Uterus (tissue), 2 donors: ENCODE measurements at regions not wholly inside any gene's neighbourhood (a gene's known extent, or its start where the extent isn't known, plus 50 kb on each side); places are given as distances from the start of the nearest gene placed in this dataset.

Experiments
- CTCF ChIP-seq, 4 experiments: fragments of 200-600 bp in 2 of 4; fragments of 450-650 bp in 2 of 4; sonication (generic) in 2 of 4; IDR thresholded peaks; one replicate each; pipeline ENCODE4 v1.5.1; 2016 to 2019; ENCODE audit warnings: antibody characterized with exemption in 4 of 4, mild to moderate bottlenecking in 2 of 4, moderate library complexity in 1 of 4
- POLR2A ChIP-seq, 2 donors: fragments of 450-650 bp; IDR thresholded peaks; one replicate each; pipeline ENCODE4 v1.6.1; 2016; ENCODE audit warnings: antibody characterized with exemption in 2 of 2, mild to moderate bottlenecking in 1 of 2, moderate library complexity in 1 of 2

DNA sequence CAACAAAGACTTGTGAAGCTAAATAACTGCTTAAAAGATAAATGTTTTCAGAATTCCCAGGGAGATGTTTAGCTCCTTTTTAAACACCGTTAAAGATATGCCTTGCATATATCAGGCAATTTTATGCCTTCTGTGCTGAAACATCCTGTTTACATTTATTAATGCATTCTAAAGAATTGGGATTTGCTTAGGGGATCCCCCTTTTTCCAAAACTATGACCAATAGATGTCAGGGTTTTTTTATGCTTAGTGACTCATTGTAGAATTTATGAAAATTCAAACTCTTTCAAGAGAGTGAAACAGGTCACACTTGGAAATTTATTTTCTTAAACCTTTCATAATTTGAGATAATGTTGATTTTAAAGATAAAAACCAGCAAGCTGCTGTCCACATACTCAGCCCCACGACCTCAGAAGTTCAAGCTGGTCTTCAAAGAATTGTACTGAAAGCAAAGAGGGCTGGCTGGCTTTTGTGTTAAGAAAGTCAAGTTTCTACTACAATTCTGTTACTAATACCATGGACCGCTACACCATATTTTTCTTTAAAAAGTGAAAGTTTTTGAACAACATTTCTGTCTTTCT is 411.8 kb downstream of the ETV1 start:
- no peak for TF ChIP-seq CTCF (IDR thresholded peaks at IDR 0.05)
- TF ChIP-seq POLR2A (IDR thresholded peaks at IDR 0.05), result no peak
